ENCODE measurements at regions not wholly inside any gene's neighbourhood (a gene's known extent, or its start where the extent isn't known, plus 50 kb on each side); places are given as distances from the start of the nearest gene placed in this dataset.

DNA sequence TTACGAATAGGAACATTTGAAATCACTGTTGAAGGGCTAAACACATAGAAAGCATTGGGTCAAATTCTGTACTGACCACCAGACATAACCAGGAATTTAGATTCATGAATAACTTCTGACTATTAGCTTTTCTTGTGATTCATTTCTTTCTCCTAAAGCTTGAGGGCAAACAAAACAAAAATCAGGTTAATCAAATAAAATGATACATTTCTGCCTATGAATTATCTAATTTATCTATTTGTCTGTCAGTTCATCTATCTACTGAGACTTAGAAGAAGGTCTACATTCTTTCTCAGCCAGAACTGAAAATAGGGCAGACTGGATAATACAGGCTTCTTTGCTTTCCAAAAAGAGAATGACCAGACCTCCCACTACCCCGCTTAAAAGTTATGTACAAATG is 65.9 kb upstream of the ST3GAL6 start:
- Histone ChIP-seq H3K36me3 (ENCODE audit: control insufficient read depth, insufficient read depth, low read length) (no peaks in the 10 kb centered on the region), H3K27ac (ENCODE audit: low read length) (no peak overlapping the region), H3K4me3 (ENCODE audit: low read length) (no peak overlapping the region), H3K4me1 (ENCODE audit: control insufficient read depth, insufficient read depth, low read length) (no peaks in the 10 kb centered on the region), H3K27me3 (ENCODE audit: control insufficient read depth, insufficient read depth, low read length) (no peaks in the 10 kb centered on the region), H3K9me3 (ENCODE audit: control insufficient read depth, insufficient read depth, low read length) (no peaks in the 10 kb centered on the region)
- no peak overlapping the region for H3K27ac Mint-ChIP-seq
- no peaks in the 10 kb centered on the region for H3K9me3 Mint-ChIP-seq
- intact Hi-C loops (cut with micrococcal nuclease), result no loop called here
- H3K27me3 Mint-ChIP-seq (ENCODE audit: low read depth in 2 of 2), result no peaks in the 10 kb centered on the region
- TF ChIP-seq, protein P1, sequence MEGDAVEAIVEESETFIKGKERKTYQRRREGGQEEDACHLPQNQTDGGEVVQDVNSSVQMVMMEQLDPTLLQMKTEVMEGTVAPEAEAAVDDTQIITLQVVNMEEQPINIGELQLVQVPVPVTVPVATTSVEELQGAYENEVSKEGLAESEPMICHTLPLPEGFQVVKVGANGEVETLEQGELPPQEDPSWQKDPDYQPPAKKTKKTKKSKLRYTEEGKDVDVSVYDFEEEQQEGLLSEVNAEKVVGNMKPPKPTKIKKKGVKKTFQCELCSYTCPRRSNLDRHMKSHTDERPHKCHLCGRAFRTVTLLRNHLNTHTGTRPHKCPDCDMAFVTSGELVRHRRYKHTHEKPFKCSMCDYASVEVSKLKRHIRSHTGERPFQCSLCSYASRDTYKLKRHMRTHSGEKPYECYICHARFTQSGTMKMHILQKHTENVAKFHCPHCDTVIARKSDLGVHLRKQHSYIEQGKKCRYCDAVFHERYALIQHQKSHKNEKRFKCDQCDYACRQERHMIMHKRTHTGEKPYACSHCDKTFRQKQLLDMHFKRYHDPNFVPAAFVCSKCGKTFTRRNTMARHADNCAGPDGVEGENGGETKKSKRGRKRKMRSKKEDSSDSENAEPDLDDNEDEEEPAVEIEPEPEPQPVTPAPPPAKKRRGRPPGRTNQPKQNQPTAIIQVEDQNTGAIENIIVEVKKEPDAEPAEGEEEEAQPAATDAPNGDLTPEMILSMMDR (IDR thresholded peaks at IDR 0.05), result no peak
- ATAC-seq (no peak), DNase-seq (no peak)
- WGBS (ENCODE audit: insufficient coverage), result no CpG with 5 or more reads among the region's 2 CpGs
- no peak overlapping the region for H3K4me3 Mint-ChIP-seq
- no peaks in the 10 kb centered on the region for H3K36me3 Mint-ChIP-seq
- no peaks in the 10 kb centered on the region for H3K4me1 Mint-ChIP-seq

DNA sequence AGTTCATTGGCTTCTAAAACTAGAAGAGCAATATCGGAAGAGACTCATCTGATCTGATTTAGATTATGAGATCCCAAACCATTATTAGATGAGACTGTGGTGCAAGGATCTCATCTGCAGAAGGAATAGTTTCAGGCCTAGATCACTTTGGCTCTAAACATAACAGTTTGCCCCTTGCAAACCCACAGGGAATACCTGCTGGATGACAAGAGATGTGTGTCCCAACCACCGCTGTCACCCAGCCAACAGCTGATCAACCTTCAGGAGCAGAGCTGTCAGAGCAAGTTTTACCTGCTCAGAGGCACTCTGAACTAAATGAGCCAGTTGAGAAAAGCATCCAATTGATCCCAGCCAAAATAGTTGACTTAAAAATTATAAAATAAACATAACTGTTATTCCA is 64.0 kb upstream of the ST3GAL6 start:
- intact Hi-C loops (cut with micrococcal nuclease), result no loop called here
- H3K27ac Mint-ChIP-seq, result no peak overlapping the region
- Histone ChIP-seq H3K27ac (ENCODE audit: low read length) (no peak overlapping the region), H3K27me3 (ENCODE audit: control insufficient read depth, insufficient read depth, low read length) (no peaks in the 10 kb centered on the region), H3K36me3 (ENCODE audit: control insufficient read depth, insufficient read depth, low read length) (no peaks in the 10 kb centered on the region), H3K4me3 (ENCODE audit: low read length) (no peak overlapping the region), H3K4me1 (ENCODE audit: control insufficient read depth, insufficient read depth, low read length) (no peaks in the 10 kb centered on the region), H3K9me3 (ENCODE audit: control insufficient read depth, insufficient read depth, low read length) (no peaks in the 10 kb centered on the region)
- no peaks in the 10 kb centered on the region for H3K4me1 Mint-ChIP-seq
- WGBS (ENCODE audit: insufficient coverage), result 100% methylated on average over 2 of the region's 2 CpGs
- H3K36me3 Mint-ChIP-seq, result no peaks in the 10 kb centered on the region
- no peaks in the 10 kb centered on the region for H3K27me3 Mint-ChIP-seq (ENCODE audit: low read depth in 2 of 2)
- TF ChIP-seq, protein P1 (IDR thresholded peaks at IDR 0.05), result no peak
- no peak for DNase-seq
- no peak for ATAC-seq
- H3K4me3 Mint-ChIP-seq, result no peak overlapping the region
- no peaks in the 10 kb centered on the region for H3K9me3 Mint-ChIP-seq

DNA sequence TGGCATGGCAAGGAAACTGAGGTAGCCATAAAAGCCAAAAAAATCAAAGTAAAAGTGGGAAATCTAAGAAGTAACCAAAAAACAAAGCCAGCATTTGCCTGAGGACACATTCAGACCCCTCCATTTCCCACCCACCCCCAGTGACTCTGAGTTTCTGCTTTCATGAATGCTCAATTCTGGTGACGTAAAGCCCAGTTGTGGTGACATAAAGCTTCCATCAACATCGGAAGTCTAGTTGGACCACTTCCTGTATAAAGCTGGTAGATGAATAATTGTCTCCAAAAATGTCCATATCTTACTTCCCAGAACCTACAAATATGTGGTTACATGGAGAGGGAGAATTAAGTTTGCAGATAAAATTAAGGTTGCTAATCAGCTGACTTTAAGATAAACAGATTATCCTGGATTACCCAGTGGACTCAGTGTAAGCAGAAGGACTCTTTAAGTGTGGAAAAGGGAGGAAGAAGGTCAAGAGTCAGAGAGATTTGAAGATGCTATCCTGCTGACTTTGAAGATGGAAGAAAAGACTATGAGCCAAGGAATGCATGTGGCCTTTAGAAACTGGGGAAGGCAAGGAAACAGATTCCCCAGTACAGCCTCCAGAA is 62.0 kb upstream of the ST3GAL6 start:
- no peaks in the 10 kb centered on the region for H3K36me3 ChIP-seq (ENCODE audit: control insufficient read depth, insufficient read depth, low read length)
- H3K9me3 ChIP-seq (ENCODE audit: control insufficient read depth, insufficient read depth, low read length), result no peaks in the 10 kb centered on the region
- Mint-ChIP-seq H3K9me3 (no peaks in the 10 kb centered on the region), H3K4me3 (no peak overlapping the region), H3K27me3 (ENCODE audit: low read depth in 2 of 2) (no peaks in the 10 kb centered on the region), H3K4me1 (no peaks in the 10 kb centered on the region), H3K27ac (no peak overlapping the region), H3K36me3 (no peaks in the 10 kb centered on the region)
- TF ChIP-seq, protein P1 (IDR thresholded peaks at IDR 0.05), result no peak
- intact Hi-C loops (cut with micrococcal nuclease), result no loop called here
- no peak overlapping the region for H3K4me3 ChIP-seq (ENCODE audit: low read length)
- no peak overlapping the region for H3K27ac ChIP-seq (ENCODE audit: low read length)
- H3K27me3 ChIP-seq (ENCODE audit: control insufficient read depth, insufficient read depth, low read length), result no peaks in the 10 kb centered on the region
- ATAC-seq (no peak), DNase-seq (no peak)
- no peaks in the 10 kb centered on the region for H3K4me1 ChIP-seq (ENCODE audit: control insufficient read depth, insufficient read depth, low read length)
- 40% methylated on average over 1 of the region's 2 CpGs for WGBS (ENCODE audit: insufficient coverage)

DNA sequence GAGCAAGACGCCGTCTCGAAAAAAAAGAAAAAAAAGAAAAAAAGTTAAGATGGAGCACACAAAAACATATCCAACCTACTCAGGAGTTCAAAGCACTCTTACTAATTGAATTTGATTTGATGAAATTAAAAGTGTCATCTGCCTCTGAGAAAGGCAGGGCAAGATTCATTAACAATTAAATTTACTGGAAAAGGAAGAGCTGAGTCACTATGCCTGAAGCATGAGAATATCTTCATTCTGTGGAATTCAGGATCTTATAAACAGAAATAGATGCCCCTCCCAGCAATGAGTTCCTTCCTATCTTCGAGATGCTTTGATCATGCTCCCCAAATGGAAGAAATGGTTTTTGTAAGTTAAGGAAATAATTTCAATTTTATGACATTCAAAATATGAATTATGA is 61.0 kb upstream of the ST3GAL6 start:
- Histone ChIP-seq H3K4me1 (ENCODE audit: control insufficient read depth, insufficient read depth, low read length) (no peaks in the 10 kb centered on the region), H3K4me3 (ENCODE audit: low read length) (no peak overlapping the region), H3K27ac (ENCODE audit: low read length) (no peak overlapping the region), H3K36me3 (ENCODE audit: control insufficient read depth, insufficient read depth, low read length) (no peaks in the 10 kb centered on the region), H3K9me3 (ENCODE audit: control insufficient read depth, insufficient read depth, low read length) (no peaks in the 10 kb centered on the region), H3K27me3 (ENCODE audit: control insufficient read depth, insufficient read depth, low read length) (no peaks in the 10 kb centered on the region)
- ATAC-seq, result no peak
- TF ChIP-seq, protein P1 (IDR thresholded peaks at IDR 0.05), result no peak
- no peak overlapping the region for H3K4me3 Mint-ChIP-seq
- intact Hi-C loops (cut with micrococcal nuclease), result no loop called here
- no peaks in the 10 kb centered on the region for H3K36me3 Mint-ChIP-seq
- DNase-seq, result no peak
- H3K27ac Mint-ChIP-seq, result no peak overlapping the region
- WGBS (ENCODE audit: insufficient coverage), result no CpG with 5 or more reads among the region's 4 CpGs
- no peaks in the 10 kb centered on the region for H3K4me1 Mint-ChIP-seq
- H3K9me3 Mint-ChIP-seq, result no peaks in the 10 kb centered on the region
- no peaks in the 10 kb centered on the region for H3K27me3 Mint-ChIP-seq (ENCODE audit: low read depth in 2 of 2)

Data from natural killer cell (primary cell).